Central memory CD4-positive, alpha-beta T cell (primary cell): ENCODE measurements at regions not wholly inside any gene's neighbourhood (a gene's known extent, or its start where the extent isn't known, plus 50 kb on each side); places are given as distances from the start of the nearest gene placed in this dataset.
"Not testable (repeated sequence)": the region's sequence is repeated elsewhere in the genome, so short reads cannot be mapped to it uniquely, and the experiment has no call there.

Experiments used
- DNase-seq: peaks from one replicate; pipeline ENCODE4 v3.0.0; 2022

DNA sequence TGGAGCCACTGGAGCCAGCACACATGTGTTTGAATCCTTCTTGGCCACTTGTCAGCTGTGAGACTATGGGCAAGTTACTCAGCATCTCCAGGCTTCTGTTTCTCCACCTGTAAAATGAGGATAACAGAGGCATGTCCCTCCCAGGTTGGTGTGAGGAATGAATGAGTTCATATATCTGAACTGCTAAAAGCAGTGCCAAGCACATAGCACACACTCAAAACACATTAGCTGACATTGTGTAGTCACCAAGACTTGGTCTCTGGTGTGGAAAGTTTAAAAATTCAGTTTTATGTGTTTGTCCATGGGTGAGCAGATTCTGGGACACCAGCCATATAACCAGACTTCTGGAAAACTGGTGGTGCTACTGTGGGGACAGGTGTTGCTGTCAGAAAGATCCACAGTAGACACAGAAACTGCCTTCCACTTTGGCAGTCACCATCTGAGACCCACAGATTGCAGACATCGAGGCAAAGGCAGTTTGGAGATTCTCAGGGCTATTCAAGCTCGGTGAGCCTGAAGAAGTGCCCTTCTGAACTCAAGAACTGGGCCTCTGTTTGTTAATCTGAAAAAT lies 115.8 kb downstream of the MRPL14 start:
- no peak for DNase-seq

DNA sequence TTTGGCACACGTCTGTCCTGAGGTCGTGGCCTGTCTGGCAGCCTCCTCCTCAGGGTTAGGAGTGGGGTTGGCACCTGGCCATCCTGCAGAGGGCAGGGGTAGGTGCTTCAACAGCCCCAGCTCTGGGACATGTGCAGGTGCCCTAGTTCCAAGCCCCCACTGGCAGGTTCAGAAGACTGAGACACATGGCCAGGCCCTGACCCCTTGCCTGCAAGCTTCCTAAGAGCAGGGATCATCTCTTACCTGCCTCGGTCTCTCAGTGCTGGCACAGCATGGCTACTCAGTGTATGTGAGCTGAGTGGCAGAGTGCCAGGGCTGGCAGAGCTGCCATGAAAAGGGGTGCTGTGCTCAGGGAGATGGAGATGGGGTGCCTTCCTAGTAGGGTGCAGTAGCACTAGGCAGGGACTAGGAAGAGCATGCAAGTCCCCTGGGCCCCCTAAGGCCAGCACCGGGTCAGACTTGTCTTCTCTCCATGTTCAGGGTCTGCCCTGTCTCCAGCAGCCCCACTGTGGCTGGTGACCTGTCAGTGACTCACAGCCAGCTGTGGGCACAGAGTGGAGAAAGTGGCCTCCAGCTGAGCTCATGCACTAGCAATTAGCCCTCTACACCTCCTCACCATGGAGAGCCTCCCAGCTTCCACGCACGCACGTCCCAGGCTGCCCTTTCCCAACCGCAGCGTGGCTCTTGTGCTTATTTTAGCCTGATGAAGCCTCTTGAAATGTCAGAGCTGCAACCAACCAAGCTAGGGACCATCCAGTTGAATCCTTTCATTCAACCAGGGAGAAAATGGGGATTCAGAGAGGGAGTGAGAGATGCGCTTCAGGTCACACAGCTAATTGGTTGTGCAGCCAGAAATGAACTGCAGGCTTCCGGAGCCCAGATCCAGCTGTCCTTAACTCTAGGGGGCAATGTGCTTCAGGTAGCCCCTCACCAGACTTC lies 116.6 kb downstream of the MRPL14 start:
- no peak for DNase-seq

DNA sequence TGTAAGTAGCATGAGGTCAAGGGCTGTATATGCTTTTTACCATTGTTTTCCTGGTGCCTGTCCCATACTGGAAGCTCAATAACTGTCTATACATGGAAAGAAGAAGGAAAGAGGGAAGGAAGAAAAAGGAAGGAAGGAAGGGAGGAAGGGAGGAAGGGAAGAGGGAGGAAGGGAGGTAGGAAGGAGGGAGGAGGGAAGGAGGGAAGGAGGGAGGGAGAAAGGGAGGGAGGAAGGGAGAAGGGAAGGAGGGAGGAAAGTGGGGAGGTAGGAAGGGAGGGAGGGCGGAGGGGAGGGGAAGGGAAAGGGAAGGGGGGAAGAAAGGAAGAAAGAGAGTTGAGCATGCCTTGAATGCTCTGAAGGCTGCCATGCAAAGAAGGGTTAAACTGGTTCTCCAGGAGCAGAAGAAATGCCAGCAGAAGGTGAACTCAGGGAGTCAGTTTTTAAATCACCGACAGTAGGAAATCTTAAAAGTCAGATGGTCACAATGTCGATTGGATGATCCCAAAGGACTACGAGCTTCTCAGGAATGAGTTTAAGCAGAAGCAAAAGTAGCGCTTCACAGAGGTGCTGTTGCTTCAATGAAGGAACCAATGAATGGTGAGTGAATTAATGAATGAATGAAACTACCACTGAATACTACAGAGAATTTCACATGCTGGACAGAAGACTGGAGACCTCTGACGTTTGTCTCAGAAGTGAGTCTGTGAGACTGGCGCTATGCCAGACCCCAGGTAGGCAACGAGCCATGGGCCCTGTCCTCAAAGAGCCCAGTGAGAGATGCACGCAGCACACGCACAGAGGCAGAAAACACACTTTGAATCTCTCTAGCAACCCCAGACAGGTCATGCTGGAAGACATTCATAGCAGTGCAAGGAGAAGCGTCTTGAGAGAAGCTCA lies 117.6 kb downstream of the MRPL14 start:
- no peak for DNase-seq

DNA sequence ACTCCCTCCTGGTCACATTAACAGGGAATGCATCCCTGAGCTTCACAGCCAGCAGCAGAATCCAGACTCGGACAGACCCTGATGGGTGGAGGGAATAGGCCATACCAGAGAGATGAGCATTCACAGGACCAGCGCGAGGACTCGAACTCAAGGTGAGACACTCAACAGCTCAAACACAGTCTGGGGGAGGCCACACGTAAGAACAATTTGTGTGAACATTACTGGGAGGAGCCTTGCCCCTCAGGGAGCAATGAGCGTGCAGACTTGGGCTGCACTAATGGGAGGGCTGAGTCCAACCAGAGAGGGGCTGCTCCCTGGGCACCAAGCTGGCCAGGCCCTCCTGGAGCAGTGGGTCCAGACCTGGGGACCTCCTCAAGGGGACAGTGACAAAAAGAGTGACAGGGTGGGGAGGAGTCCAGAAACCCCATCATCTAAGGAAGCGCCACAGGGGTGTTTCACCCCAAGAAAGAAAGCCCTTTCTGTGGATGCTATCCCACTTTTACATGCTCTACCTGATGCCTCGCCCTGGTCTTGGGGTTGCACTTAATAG lies 118.4 kb downstream of the MRPL14 start:
- DNase-seq: no peak

DNA sequence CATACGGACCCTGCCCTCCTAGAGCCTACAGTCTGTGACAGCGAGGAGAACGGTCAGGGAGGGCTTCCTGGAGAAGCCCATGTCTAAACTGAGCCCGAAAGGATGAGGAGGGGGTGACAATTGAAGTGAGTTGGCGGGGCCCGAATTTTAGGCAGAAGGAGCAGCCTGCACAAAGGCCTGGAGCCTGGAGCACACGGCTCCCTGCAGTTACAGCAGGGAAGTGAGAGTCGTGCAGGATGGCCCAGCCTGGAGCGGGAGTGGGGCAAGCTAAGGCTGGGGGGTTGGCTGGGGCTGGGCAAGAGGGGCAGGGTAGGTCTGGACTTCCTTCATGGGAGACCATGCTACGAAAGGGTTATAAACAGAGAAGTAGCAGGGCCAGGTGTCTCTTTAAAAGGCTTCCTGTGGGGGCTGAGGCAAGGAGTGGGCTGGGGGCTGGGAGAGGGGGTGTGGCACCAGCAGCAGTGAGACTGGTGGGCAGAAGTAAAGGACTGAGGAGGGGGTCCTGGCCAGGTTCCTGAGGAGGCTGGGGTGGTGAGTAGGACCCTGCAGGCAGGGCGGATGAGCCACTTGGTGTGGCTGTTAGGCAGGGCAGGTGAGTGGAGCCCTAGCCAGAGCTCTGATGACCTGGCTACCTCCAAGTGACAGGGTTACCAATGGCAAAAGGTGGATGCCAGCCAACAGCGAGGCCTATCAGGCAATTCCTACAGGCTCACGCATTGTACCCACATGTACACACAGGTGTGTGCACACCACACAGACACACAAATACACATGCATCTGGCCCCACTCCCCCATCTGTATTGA lies 119.2 kb downstream of the MRPL14 start:
- DNase-seq: no peak

DNA sequence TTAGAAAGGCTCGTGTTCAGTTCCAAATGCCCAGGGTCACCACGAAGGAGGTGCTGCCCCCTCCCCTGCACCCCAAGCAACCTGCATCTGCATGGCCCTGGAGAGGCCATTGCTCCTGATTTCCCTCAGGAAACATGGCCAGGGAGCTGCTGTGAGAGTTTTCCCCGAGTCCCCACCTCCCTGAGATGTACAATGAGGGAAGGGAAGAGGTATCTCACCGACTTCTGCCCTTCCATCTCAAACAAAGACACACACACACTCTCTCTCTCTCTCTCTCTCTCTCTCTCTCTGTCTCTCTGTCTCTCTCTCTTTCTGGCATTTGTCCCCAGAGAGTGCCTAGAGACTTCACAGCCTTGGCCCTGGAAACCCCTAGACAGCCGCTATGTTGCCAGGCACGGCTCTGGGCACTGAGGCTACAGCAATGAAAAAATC lies 120.4 kb downstream of the MRPL14 start:
- DNase-seq: no peak

DNA sequence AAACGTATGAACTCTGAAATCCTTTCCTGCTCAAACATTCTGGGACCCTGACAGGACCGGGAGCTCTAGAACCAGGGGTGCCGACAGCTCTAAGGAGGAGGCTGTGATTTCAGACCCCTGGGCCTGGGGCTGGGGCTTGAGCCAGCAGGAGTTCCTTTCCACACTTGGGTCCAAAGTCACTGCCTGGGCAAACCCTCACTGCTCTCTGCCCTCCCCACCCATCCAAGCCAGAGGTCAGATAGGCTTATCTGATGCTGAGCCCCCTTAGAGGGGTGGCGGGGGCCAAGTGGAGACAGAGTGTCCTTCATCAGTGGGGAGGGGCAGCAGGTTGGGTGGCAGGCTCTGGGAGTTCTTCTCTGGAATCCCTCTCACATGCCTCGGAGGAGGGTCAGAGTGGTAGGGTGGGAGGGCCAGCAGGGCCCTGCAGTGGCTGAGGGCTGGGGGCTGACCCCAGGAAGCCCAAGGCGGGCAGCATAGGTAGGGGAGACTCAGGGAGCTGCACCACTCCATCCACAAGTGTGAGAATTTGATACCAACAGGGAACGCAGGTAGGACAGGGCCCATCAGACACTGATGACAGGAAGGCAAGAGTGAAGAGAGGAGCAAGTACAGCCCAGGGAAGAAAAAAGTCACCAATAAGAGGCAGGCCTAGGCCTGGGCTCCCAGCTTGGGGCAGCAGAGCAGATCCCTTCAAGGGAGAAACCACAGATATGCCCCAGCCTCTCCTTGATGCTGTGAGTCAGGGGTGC lies 121.0 kb downstream of the MRPL14 start:
- no peak for DNase-seq

DNA sequence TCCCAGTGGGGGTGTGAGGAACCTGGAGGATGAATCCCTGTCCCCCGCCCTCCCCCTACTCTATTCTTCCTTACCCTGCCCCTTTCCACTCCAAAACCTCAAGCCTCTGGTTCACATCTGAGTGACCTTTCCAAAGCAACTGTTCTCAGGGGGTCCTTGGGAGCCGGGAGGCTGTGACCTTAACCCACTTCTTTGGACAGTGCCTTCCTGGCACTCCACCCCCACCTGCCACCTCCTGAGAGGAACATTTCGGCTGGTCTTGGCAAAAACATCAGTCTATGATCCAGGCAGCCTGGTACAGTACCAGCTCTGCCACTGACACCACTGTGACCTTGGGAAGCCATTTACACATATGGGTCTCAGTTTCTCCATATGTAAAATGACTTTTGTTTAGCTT lies 121.7 kb downstream of the MRPL14 start:
- no peak for DNase-seq

DNA sequence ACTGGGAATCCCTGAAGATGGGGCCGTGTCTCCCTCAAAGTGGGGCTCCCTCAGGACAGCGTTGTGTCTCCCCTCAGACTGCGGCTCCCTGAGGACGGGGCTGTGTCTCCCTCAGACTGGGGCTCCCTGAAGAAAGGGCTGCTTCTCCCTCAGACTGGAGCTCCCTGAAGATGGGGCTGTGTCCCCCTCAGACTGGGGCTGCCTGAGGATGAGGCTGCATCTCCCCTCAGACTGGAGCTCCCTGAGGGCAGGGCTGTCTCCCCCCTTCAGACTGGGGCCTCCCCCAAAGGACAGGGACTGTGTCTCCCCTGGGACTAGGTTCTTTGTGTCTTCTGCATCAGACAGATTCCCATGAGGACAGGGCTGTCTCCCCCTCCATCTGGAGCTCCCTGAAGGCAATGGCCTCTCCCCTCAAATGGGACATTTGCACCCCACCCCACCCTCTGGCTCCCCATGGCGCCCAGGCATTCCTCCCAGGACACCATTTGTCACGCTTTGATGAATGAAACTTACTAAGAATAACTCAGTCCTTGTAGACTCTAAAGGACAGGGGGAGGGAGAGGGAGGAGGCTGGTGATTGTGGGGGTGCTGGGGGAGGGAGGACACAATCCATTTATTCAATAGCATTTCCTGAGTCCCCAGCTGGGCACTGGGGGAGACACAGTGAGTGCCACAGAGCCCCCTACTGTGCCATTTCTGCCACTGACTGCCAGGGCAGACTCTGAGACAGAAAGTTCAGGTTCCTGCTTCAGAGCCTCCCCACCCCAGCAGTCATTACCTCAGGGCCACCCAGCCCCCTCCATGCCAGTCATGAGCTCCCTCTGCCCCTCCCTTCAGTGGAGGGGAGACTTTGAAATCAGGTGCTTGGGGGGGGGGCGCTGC lies 122.4 kb downstream of the MRPL14 start:
- no peak for DNase-seq

DNA sequence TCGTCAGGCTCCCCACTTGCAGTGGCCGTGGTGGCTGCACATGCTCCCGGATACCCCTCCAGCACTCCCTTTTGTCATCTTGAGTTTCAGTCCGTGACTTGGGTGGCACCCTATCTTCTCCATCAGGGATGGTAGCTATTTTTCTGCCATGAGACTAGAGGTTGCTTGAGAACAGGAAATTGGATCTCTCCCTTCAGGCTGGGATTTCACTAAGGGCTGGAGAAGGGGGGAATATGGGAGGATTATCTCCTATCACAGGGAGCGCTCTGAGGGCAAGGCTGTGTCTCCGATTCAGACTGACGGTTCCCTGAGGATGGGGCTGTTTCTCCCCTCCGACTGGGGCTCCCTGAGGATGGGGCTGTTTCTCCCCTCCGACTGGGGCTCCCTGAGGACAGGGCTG lies 123.1 kb downstream of the MRPL14 start:
- no peak for DNase-seq

DNA sequence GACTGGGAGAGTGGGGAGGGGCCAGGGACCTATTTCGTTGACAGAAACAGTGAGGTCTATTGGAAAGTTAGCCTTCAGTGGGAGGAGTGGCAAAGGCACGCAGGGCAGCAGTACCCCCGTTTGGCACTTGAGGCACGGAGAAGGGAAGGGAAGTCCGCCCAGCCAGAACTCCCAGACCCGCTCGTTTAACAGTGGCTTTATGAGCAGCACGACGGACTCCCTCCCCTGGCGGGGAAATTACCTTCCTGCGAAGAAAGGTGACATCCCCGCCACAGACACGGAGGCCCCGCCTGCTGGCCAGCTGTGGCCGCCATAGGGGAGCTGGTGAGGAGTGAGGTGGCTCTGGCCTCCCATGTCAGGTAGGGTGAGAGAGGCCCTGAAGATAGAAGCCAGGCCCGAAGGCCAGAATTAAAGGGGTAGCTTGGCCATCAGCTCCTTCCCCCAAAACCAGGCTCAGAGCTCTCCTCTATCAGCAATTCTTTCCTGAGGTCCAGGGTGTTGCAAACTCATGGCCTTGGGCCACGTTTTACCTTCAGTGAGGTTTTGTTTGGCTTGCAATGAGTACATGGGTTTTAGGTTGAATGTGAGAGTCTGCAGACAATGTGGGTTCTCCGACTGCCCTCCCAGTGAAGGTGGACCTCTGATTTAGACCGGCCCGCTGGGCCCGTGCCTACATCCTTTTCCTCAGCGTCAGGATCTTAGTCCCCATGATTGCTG lies 123.7 kb downstream of the MRPL14 start:
- no peak for DNase-seq

DNA sequence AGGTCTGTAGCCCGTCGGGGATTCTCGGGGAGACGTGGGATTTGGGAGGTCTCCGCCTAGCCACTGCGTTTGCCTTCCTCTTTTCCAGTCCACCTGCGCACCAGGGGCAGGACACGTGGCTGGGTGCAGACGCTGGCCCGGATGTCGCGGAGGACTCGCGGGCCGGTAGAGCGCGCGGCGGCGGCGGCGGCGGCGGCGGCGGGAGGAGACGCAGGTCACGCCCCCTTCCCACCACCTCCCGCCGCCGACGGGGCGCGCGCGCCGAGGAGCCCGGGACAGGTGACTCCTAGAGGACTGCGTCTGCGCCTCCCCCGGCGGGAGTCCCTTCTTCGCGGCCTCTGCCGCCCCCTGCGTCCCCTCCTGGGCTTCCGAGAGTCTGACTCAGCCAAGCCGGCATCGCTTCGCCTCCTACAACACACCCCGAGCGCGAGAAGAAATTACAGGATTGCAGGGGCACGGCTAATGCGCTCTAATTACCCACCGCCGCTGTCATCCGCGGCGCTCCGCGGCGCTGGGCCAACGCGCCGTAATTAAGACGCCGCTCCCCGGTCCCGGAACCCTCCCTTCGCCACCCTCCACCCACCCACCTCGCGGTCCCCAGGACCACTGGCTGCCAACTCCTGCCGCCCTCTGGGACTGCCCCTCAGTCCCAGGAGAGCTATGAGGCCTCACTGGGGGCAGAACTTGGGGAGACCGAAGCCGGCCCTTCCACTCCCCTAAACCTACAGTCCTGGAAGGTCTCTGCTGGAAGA lies 124.5 kb downstream of the MRPL14 start:
- DNase-seq: peak; percentile 44

DNA sequence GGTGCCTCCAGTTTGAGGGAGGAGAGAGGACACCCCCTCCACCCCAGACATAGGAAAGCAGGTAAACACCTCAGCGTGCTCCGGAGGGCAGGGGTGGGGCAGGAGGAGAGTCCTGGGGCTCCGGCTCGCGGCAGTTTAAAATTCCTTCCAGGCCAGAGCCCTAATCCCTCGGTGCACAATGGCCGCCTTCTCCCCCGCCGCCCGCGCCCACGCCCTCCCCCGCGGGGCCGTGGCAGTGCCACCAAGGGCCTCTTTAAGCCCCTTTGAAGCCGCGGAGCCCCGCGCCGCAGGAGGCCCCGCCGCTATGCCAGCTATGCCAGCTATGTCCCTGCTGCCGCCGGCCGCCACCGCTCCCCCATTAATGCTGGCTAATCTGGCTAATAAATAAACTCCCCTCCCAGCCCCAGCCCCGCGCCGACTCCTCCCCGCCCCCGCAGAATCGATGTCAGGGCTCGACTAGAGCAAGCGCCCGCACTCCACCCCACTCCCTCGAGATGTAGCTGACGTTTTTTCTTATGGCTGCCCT lies 125.1 kb downstream of the MRPL14 start:
- DNase-seq: no peak

DNA sequence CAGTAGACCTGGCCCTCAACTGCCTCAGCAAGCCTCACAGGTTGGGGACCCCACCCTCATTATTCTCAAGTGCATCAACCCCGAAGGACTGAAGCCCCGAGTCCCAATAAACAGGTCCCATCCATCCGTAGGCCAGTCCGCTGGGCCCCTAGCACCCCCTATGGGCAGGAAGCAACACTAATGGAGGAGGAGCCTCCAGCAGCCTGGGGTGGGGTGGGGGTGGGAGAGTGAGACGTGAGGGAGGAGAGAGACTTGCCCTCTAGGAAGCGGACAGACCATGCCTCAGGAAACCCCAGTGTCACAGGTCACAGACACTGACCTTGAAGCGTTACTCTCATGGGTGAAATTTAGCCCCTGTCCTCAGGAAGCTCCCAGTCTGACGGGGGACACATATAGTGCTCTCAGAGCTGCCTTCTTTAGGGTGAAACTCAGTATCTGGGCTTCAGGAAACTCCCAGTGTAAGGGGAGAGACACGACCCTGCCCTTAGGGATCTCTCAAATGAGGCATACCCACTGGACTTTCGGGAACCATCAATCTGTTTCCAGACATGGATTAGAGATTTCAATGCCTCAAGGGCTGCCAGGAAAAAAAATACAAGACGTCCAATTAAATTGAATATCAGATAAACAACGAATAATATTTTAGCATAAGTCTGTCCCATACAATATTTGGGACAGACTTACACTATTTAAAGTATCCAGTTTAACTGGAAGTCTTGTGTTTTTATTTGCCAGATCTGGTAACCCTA lies 125.8 kb downstream of the MRPL14 start:
- no peak for DNase-seq

DNA sequence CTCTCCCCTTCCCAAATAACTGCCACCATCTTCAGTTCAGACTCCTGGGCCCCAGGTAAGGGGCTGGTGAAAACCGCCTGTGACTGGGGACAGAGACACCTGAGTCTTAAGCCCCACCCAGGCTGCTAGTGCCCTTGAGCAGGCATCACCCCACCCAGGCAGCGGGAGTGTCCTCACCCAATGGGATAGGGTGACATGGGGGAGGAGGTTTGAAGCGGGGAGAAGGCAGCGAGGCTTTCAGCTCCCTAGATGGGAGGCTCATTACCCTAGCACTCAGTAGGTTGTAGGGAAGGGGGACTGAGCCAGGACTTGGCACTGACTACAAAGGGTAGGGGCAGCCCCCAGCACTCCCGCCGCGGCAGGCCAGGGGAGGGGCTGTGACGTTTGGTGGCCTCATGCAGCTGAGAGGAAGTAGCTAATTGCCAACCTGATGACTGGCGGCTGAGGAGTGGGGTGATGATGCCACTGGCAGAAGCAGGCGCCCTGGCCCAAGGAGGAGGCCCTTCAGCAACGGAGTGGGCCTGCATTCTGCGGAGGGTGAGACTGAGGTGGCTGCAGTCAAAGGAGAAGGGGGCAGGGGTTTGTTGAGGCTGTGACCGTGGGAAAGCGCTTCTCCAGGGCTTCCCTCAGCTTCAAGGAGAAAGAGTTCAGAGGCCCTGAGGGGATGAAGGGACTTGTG lies 126.9 kb downstream of the MRPL14 start:
- no peak for DNase-seq

DNA sequence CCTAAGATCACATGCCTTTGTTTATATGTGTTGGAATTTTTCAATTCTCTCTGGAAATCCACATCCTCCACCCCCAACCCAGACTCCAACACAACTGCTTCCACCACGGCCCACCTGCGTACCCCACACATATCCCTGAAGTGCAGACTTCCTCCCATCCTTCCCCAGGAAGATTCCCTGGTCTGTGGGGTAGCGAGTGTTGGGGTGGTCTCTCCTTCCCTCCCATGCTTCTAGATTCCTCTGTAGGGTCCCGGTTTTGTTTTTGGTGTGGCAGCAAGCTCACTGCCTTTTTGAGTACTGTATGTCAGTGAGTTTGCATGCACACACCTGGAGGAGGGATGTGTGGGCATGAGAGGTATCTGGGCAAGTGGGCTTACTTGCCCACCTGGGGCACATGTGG lies 127.6 kb downstream of the MRPL14 start:
- no peak for DNase-seq

DNA sequence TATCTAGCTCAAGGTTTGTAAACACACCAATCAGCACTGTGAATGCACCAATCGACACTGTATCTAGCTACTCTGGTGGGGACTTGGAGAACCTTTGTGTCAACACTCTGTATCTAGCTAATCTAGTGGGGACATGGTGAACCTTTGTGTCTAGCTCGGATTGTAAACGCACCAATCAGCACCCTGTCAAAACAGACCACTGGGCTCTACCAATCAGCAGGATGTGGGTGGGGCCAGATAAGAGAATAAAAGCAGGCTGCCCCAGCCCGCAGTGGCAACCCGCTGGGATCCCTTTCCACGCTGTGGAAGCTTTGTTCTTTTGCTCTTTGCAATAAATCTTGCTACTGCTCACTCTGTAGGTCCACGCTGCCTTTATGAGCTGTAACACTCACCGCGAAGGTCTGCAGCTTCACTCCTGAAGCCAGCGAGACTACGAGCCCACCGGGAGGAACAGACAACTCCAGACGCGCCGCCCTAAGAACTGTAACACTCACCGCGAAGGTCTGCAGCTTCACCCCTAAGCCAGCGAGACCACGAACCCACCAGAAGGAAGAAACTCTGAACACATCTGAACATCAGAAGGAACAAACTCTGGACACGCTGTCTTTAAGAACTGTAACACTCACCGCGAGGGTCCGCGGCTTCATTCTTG lies 128.5 kb downstream of the MRPL14 start:
- DNase-seq: not testable (repeated sequence)
